WTC11 (cell line): ENCODE measurements at regions not wholly inside any gene's neighbourhood (a gene's known extent, or its start where the extent isn't known, plus 50 kb on each side); places are given as distances from the start of the nearest gene placed in this dataset.

Source experiments
- ATAC-seq: fragments of 200-7000 bp; cut with Tn5 transposase; 2 replicates; pipeline ENCODE4 v1.10.0; 2021; ENCODE audit warnings: mild to moderate bottlenecking, moderate library complexity
- CTCF ChIA-PET: fragments of 300-600 bp; sonication (Branson Sonifier 250); formaldehyde crosslinking; loops from one replicate; lab custom pipeline; 2021; ENCODE audit warnings: antibody characterized with exemption; lab: Charles Lee
- POLR2A ChIA-PET: fragments of 350-600 bp; sonication (Branson Sonifier 250); formaldehyde crosslinking; loops from one replicate; lab custom pipeline; 2021; ENCODE audit warnings: antibody characterized with exemption; lab: Charles Lee
- DNase-seq: peaks from one replicate; pipeline ENCODE4 v3.0.0; 2021; ENCODE audit warnings: low spot score
- H3K27ac Mint-ChIP-seq: 2 replicates; pipeline ENCODE4 v1.8.0; 2021; ENCODE audit warnings: mixed read lengths
- H3K27me3 Mint-ChIP-seq: 2 replicates; pipeline ENCODE4 v1.8.0; 2021; ENCODE audit warnings: low read depth, mild to moderate bottlenecking, moderate library complexity, mixed read lengths
- H3K36me3 Mint-ChIP-seq: 2 replicates; pipeline ENCODE4 v1.8.0; 2021; ENCODE audit warnings: mixed read lengths
- H3K4me1 Mint-ChIP-seq: 2 replicates; pipeline ENCODE4 v1.8.0; 2022; ENCODE audit warnings: mixed read lengths
- H3K4me3 Mint-ChIP-seq: 2 replicates; pipeline ENCODE4 v1.8.0; 2021; ENCODE audit warnings: mild to moderate bottlenecking, moderate library complexity, mixed read lengths
- H3K9me3 Mint-ChIP-seq: 2 replicates; pipeline ENCODE4 v1.8.0; 2021; ENCODE audit warnings: mixed read lengths
- CBFB ChIP-seq: sonication (generic); formaldehyde crosslinking; IDR thresholded peaks from 2 replicates; pipeline ENCODE4 v1.8.1; 2022; ENCODE audit warnings: mild to moderate bottlenecking, low read depth, missing genetic modification reagents
- CREM ChIP-seq: sonication (generic); formaldehyde crosslinking; IDR thresholded peaks from 2 replicates; pipeline ENCODE4 v1.8.1; 2022; ENCODE audit warnings: mild to moderate bottlenecking, missing genetic modification reagents, moderate library complexity
- E2F4 ChIP-seq: sonication (generic); formaldehyde crosslinking; IDR thresholded peaks from 2 replicates; pipeline ENCODE4 v1.8.1; 2022; ENCODE audit warnings: low read depth, mild to moderate bottlenecking, moderate library complexity, missing genetic modification reagents, borderline replicate concordance
- E2F5 ChIP-seq: sonication (generic); formaldehyde crosslinking; IDR thresholded peaks from 2 replicates; pipeline ENCODE4 v1.8.1; 2022; ENCODE audit warnings: mild to moderate bottlenecking, moderate library complexity, missing genetic modification reagents
- NR1H2 ChIP-seq: sonication (generic); formaldehyde crosslinking; IDR thresholded peaks from 2 replicates; pipeline ENCODE4 v1.9.0; 2021; ENCODE audit warnings: mild to moderate bottlenecking, moderate library complexity, missing genetic modification reagents
- PREB ChIP-seq: sonication (generic); formaldehyde crosslinking; IDR thresholded peaks from 2 replicates; pipeline ENCODE4 v1.8.1; 2022; ENCODE audit warnings: mild to moderate bottlenecking, missing genetic modification reagents, moderate library complexity, borderline replicate concordance
- TEAD1 ChIP-seq: sonication (generic); formaldehyde crosslinking; IDR thresholded peaks from 2 replicates; pipeline ENCODE4 v1.8.0; 2022; ENCODE audit warnings: mild to moderate bottlenecking, missing genetic modification reagents
- TEAD4 ChIP-seq: sonication (generic); formaldehyde crosslinking; IDR thresholded peaks from 2 replicates; pipeline ENCODE4 v1.8.0; 2022; ENCODE audit warnings: mild to moderate bottlenecking, missing genetic modification reagents
- USF1 ChIP-seq: sonication (generic); formaldehyde crosslinking; IDR thresholded peaks from 2 replicates; pipeline ENCODE4 v1.8.0; 2022; ENCODE audit warnings: mild to moderate bottlenecking, missing genetic modification reagents
- ZNF281 ChIP-seq: sonication (generic); formaldehyde crosslinking; IDR thresholded peaks from 2 replicates; pipeline ENCODE4 v1.8.0; 2023; ENCODE audit warnings: mild to moderate bottlenecking, missing genetic modification reagents
- ZNF317 ChIP-seq: sonication (generic); formaldehyde crosslinking; IDR thresholded peaks from 2 replicates; pipeline ENCODE4 v1.8.1; 2023; ENCODE audit warnings: low read depth, mild to moderate bottlenecking, moderate library complexity, missing genetic modification reagents, borderline replicate concordance
- ZNF416 ChIP-seq: fragments of 250-450 bp; sonication (Bioruptor Pico); IDR thresholded peaks from 2 replicates; pipeline ENCODE4 v1.9.0; 2021; ENCODE audit warnings: mild to moderate bottlenecking, inconsistent platforms
- ZSCAN18 ChIP-seq: fragments of 250-450 bp; sonication (Bioruptor Pico); IDR thresholded peaks from 2 replicates; pipeline ENCODE4 v2.1.2; 2022; ENCODE audit warnings: mild to moderate bottlenecking, moderate library complexity

GRCh38 chrX:122512561-122513072 is 671.5 kb upstream of the GRIA3 start:
- H3K27me3 Mint-ChIP-seq = no peaks in the 10 kb centered on the region

More at GRCh38 chrX:122512561-122513072, 671.5 kb upstream of the GRIA3 start:
- no peaks in the 10 kb centered on the region for H3K36me3 Mint-ChIP-seq
- H3K4me1 Mint-ChIP-seq = no peaks in the 10 kb centered on the region
- ATAC-seq (no peak), DNase-seq (no peak)
- CTCF ChIA-PET = no interaction called here
- H3K27ac Mint-ChIP-seq = no peak overlapping the region
- POLR2A ChIA-PET = no interaction called here
- no peak overlapping the region for H3K4me3 Mint-ChIP-seq
- TF ChIP-seq ZSCAN18 (no peak), TEAD1 (CRISPR knock-in tag) (no peak), PREB (CRISPR knock-in tag) (no peak), ZNF416 (CRISPR knock-in tag) (no peak), USF1 (CRISPR knock-in tag) (no peak), NR1H2 (no peak), CBFB (CRISPR knock-in tag) (no peak), TEAD4 (CRISPR knock-in tag) (no peak), ZNF317 (CRISPR knock-in tag) (no peak), E2F5 (no peak), CREM (CRISPR knock-in tag) (no peak), ZNF281 (no peak), E2F4 (CRISPR knock-in tag) (no peak)
- H3K9me3 Mint-ChIP-seq = peaks cover 4% of the 10 kb centered on the region; the same call in 1 of the 2 replicates
